HG02678 (cell line): ENCODE measurements at regions not wholly inside any gene's neighbourhood (a gene's known extent, or its start where the extent isn't known, plus 50 kb on each side); places are given as distances from the start of the nearest gene placed in this dataset.
A peak's percentile ranks its signal among the peaks of the same experiment; 100 is the strongest.
"Not testable (repeated sequence)": the region's sequence is repeated elsewhere in the genome, so short reads cannot be mapped to it uniquely, and the experiment has no call there.

Experiments
- ATAC-seq: cut with Tn5 transposase; IDR thresholded peaks from one replicate; pipeline ENCODE4 v1.9.1; 2021; ENCODE audit warnings: mild to moderate bottlenecking, moderate library complexity; ENCODE audit not compliant: unreplicated experiment

DNA sequence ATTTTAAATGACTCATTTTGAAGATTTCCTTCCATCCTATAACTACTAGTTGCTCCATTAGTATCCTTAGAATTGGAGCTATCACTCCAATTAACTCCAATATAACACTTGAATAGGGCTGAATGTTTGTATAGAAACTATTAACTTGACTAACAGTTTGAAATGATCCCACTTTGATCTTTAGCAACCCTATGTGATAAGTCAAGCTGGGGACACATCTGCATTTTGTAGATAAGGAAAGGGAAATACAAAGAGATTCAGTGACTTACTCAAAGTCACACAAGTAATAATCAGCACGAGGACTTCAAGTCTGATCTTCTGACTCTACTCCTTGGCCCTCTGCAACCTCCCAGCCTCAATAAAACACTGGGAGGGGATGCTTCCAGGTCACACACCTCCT lies 101.1 kb downstream of the TMEM215 start:
- ATAC-seq, result no peak

DNA sequence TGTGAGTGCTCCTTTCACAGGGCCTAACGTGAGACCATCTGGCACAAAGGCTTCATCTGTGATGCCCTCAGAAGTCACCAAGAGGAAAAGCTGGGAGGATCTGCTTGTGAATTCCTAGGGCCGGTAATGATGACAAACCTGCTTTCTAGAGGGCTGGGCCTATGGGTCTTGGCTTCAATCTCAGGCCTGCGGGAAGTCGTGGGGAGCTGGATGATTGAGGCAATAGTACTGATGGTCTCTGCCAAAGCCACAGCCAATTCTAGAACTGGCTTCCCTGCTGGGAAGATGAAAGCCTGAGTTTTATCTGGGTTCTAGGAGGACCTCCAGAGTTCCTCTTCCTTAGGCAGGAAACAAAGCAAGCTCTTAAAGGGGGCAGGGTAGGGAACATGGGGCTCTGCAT lies 102.7 kb downstream of the TMEM215 start:
- no peak for ATAC-seq

DNA sequence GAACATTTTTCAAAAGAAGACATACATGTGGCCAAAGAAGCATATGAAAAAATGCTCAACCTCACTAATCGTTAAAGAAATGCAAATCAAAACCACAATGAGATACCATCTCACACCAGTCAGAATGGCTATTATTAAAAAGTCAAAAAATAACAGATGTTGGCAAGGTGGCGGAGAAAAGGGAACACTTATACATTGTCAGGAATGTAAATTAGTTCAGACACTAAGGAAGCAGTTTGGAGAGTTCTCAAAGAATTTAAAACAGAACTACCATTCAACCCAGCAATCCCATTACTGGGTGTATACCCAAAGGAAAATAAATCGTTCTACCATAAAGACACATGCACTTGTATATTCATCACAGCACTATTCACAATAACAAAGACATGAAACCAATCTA lies 106.9 kb downstream of the APTX start:
- ATAC-seq, result not testable (repeated sequence)

DNA sequence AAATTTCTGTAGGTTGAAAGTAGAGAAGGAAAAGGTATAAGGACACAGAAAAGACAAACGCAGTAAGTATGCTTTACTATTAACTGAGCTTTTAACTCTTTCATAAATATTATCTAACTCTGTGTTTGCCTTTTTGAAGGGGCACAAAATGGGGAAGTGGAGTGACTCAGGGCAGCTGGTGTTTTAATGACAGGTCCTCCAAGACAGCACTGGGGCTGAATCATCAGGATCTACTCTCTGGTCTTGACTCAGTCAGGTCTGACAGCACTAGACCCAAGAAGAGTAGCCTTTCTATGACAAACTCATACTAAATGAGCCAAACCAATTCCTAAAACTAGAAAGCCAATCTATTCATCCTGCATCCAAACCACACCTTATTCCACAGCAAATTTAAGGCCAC lies 102.2 kb downstream of the APTX start:
- ATAC-seq, result no peak

DNA sequence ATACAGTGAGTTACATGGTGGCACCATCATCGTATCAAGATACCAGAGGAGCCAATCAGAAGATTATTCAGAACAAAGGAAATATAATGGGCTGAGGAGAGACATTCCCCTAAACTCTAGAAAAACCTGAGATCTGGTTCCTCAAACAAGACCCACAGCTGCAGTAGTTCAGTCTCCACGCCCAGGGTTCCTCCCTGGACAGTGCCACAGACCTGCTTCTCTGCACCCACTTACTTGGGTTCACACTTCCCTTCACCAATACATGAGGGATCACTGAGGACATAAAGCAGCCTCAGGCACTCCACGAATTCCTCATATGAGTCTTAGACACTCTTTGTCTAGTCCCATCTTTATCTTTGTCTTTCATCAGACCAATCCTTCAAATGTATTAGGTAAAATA lies 101.7 kb downstream of the APTX start:
- ATAC-seq, result no peak

DNA sequence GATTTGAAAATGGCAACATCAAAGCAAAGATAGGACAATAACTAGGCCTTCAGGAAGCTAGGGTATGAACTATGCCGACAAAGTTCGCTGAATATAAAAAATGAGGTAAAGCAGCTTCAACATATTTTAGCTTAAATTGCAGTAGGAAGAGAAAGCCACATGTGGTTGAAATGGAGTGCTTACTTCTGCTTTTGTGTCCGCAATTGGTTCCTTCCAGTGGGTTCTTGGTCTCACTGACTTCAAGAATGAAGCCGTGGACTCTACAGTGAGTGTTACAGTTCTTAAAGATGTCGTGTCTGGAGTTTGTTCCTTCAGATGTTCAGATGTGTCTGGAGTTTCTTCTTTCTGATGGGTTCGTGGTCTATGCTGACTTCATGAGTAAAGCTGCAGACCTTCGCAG lies 95.2 kb downstream of the APTX start:
- ATAC-seq, result peak; percentile 95

DNA sequence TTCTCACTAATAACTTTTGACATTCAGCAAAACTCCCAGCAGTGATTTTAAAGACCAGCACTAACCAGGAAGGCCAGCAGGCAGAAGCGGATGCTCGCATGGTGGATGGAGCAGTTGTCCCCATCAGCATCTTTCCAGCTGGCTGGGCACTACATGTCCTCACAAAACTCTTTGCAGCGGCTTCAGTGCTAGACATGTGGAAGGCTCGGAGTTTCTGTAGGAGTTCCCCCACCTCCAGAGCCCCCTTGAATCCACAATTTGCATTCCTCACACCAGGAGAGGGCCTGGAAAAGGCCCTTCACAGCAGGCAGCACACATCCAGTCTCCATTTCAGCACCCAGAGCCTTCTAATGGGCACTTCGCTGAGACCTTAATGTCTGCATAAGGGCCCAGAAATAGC lies 85.6 kb downstream of the APTX start:
- ATAC-seq, result no peak

DNA sequence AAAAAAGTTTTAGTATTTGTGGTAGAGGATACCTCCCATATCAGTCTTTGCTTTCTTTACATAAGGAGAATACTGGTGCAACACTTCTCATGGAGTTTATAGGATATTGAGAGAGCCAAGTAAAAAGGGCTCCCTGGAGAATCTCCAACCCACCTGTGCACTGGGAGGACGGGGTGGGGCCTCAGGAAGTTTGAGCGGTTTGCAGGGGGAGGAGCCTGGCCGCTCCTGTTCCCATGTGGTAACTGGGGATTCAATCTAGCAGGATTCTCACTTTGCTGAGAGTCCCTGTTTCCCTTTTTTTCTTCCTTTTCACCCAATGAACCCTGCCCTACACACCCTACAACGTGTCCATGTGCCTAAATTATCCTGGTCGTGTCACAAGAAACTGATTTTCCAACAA lies 82.8 kb downstream of the APTX start:
- no peak for ATAC-seq
